ENCODE measurements at regions not wholly inside any gene's neighbourhood (a gene's known extent, or its start where the extent isn't known, plus 50 kb on each side); places are given as distances from the start of the nearest gene placed in this dataset.

DNA sequence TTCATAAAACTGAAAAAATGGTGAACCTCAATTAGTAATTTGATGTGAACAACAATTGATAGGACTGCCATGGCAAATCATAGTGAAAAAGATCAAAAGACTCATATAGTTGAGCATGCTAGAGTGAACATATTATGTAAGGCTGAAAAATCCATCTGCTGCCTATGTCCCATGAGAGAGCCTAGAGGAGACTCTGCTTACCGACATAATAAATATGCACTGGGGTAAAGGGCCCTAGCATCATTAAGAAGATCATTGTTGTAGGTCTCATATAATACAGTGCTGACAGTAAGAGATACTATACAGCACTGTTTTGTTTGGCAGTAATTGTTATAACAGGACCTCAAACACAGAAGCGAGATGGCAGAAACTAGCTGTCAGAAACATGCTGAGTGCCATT lies 229.0 kb downstream of the PABPC4L start:
- no TSS peak for BruUV-seq (replicated peaks)
- no peaks in the 10 kb centered on the region for H3K4me1 Mint-ChIP-seq (ENCODE audit: low read depth, unreplicated experiment)
- TF ChIP-seq, protein P1, sequence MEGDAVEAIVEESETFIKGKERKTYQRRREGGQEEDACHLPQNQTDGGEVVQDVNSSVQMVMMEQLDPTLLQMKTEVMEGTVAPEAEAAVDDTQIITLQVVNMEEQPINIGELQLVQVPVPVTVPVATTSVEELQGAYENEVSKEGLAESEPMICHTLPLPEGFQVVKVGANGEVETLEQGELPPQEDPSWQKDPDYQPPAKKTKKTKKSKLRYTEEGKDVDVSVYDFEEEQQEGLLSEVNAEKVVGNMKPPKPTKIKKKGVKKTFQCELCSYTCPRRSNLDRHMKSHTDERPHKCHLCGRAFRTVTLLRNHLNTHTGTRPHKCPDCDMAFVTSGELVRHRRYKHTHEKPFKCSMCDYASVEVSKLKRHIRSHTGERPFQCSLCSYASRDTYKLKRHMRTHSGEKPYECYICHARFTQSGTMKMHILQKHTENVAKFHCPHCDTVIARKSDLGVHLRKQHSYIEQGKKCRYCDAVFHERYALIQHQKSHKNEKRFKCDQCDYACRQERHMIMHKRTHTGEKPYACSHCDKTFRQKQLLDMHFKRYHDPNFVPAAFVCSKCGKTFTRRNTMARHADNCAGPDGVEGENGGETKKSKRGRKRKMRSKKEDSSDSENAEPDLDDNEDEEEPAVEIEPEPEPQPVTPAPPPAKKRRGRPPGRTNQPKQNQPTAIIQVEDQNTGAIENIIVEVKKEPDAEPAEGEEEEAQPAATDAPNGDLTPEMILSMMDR (IDR thresholded peaks at IDR 0.05; ENCODE audit: unreplicated experiment), result no peak
- DNase-seq, result no peak
- intact Hi-C loops (cut with micrococcal nuclease; ENCODE audit: unreplicated experiment), result no loop called here
- H3K9me3 Mint-ChIP-seq (ENCODE audit: low read depth, unreplicated experiment), result no peaks in the 10 kb centered on the region
- no peaks in the 10 kb centered on the region for H3K27me3 Mint-ChIP-seq (ENCODE audit: unreplicated experiment)
- CTCF ChIA-PET, result no interaction called here
- H3K4me3 Mint-ChIP-seq (ENCODE audit: low read depth, unreplicated experiment), result no peak overlapping the region
- H3K27ac Mint-ChIP-seq (ENCODE audit: unreplicated experiment), result no peak overlapping the region
- H3K36me3 Mint-ChIP-seq (ENCODE audit: insufficient read depth, unreplicated experiment), result no peaks in the 10 kb centered on the region

DNA sequence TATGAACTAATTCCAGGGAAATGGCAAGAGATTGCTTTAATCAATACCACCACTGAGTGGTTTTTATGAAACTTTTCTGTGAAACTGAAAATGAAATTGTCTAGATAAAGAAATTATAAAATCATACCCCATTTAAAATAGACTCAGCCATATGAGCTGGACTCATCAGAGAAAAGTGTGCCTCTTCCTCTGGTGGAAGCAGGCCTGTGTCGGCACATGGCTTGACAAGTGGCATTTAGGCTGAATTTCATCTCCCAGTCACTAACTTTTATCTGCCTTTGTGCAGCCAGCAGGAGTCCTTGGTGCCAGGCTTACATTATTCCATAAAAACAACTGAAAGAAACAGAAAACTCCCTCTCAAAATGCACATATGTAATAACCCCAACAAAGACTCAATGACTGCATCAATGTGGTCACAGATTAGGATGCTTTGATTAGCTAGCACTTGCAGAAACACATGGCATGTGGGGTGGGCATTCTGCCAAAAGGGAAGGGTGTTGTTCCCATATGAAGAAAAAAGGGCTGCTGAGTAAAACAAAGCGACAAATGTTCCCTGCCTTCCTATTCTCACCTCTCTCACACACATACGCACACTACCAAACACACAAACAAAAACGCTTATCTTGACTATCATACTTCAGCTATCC lies 232.3 kb downstream of the PABPC4L start:
- BruUV-seq (replicated peaks), result no TSS peak
- DNase-seq, result peak; percentile 24
- H3K36me3 Mint-ChIP-seq (ENCODE audit: insufficient read depth, unreplicated experiment), result no peaks in the 10 kb centered on the region
- H3K4me3 Mint-ChIP-seq (ENCODE audit: low read depth, unreplicated experiment), result no peak overlapping the region
- no peaks in the 10 kb centered on the region for H3K27me3 Mint-ChIP-seq (ENCODE audit: unreplicated experiment)
- TF ChIP-seq, protein P1 (IDR thresholded peaks at IDR 0.05; ENCODE audit: unreplicated experiment), result no peak
- no peaks in the 10 kb centered on the region for H3K9me3 Mint-ChIP-seq (ENCODE audit: low read depth, unreplicated experiment)
- intact Hi-C loops (cut with micrococcal nuclease; ENCODE audit: unreplicated experiment), result no loop called here
- H3K27ac Mint-ChIP-seq (ENCODE audit: unreplicated experiment), result no peak overlapping the region
- H3K4me1 Mint-ChIP-seq (ENCODE audit: low read depth, unreplicated experiment), result no peaks in the 10 kb centered on the region
- CTCF ChIA-PET, result no interaction called here

DNA sequence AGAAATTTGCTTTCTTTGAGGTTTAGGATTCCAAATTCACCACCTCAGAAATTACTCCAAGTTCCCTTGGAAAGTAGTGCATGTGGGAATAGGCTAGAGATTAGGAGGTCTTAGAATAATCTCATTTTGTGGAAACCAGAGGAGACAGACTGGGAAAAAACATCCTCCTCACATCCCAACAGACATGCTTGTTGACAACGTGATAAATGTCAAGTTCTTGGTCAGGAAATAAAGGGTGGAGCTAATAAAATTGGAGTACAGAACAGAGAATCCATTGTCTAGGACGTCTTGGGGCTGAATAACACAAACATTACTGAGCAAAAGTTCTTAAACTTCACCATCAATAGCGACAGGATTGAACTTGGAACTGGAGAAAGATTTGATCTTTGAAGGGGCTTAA lies 233.4 kb downstream of the PABPC4L start:
- no peak for DNase-seq
- no peaks in the 10 kb centered on the region for H3K36me3 Mint-ChIP-seq (ENCODE audit: insufficient read depth, unreplicated experiment)
- H3K27me3 Mint-ChIP-seq (ENCODE audit: unreplicated experiment), result no peaks in the 10 kb centered on the region
- no peak overlapping the region for H3K27ac Mint-ChIP-seq (ENCODE audit: unreplicated experiment)
- peaks cover 2% of the 10 kb centered on the region for H3K9me3 Mint-ChIP-seq (ENCODE audit: low read depth, unreplicated experiment)
- no peak overlapping the region for H3K4me3 Mint-ChIP-seq (ENCODE audit: low read depth, unreplicated experiment)
- TF ChIP-seq, protein P1 (IDR thresholded peaks at IDR 0.05; ENCODE audit: unreplicated experiment), result no peak
- no peaks in the 10 kb centered on the region for H3K4me1 Mint-ChIP-seq (ENCODE audit: low read depth, unreplicated experiment)
- no TSS peak for BruUV-seq (replicated peaks)
- intact Hi-C loops (cut with micrococcal nuclease; ENCODE audit: unreplicated experiment), result no loop called here
- CTCF ChIA-PET, result no interaction called here

DNA sequence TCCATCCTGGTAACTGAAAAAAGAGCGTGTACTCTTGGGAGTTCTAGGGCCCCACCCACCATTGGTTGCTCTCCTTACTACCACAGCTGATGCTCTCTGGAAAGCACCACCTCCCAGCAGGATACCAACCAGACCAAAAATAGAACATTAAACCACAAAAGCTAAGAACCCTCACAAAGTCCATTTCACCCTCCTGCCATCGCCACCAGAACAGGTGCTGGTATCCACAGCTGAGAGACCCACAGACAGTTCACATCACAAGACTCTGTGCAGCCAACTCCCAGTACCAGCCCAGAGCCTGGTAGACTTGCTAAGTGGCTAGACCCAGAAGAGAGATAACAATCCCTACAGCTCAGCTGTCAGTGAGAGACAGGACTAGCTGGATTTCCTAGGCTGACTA lies 240.6 kb downstream of the PABPC4L start:
- H3K27me3 Mint-ChIP-seq (ENCODE audit: unreplicated experiment), result no peaks in the 10 kb centered on the region
- TF ChIP-seq, protein P1 (IDR thresholded peaks at IDR 0.05; ENCODE audit: unreplicated experiment), result no peak
- DNase-seq, result no peak
- H3K4me1 Mint-ChIP-seq (ENCODE audit: low read depth, unreplicated experiment), result no peaks in the 10 kb centered on the region
- no peak overlapping the region for H3K4me3 Mint-ChIP-seq (ENCODE audit: low read depth, unreplicated experiment)
- no peak overlapping the region for H3K27ac Mint-ChIP-seq (ENCODE audit: unreplicated experiment)
- BruUV-seq (replicated peaks), result no TSS peak
- intact Hi-C loops (cut with micrococcal nuclease; ENCODE audit: unreplicated experiment), result no loop called here
- no peaks in the 10 kb centered on the region for H3K36me3 Mint-ChIP-seq (ENCODE audit: insufficient read depth, unreplicated experiment)
- peaks cover 11% of the 10 kb centered on the region for H3K9me3 Mint-ChIP-seq (ENCODE audit: low read depth, unreplicated experiment)
- CTCF ChIA-PET, result no interaction called here

Data from Calu3 (cell line).